K562 (cell line): ENCODE measurements at regions not wholly inside any gene's neighbourhood (a gene's known extent, or its start where the extent isn't known, plus 50 kb on each side); places are given as distances from the start of the nearest gene placed in this dataset.

Source experiments
- ATAC-seq: fragments of 200-7000 bp; cut with Tn5 transposase; 3 replicates; pipeline ENCODE4 v1.9.1; 2020; ENCODE audit warnings: moderate library complexity
- BruUV-seq: library from RNA; stranded (reverse); fragments of 400-500 nt; replicated peaks from 2 replicates; lab custom pipeline; 2021; lab: Mats Ljungman, UMichigan
- CTCF ChIA-PET: fragments of 300-600 bp; formaldehyde crosslinking; extraction: SDS; loops from one replicate; lab custom pipeline; 2021; ENCODE audit warnings: low intra/inter-chr PET ratio; lab: Yijun Ruan, JAX
- POLR2A ChIA-PET: fragments of 300-600, 350-650 bp; sonication (Branson Sonifier 250); formaldehyde crosslinking; extraction: SDS; loops from one replicate; lab custom pipeline; 2021; ENCODE audit warnings: antibody characterized with exemption, inconsistent platforms; lab: Yijun Ruan, JAX
- DNase-seq, 4 experiments: peaks; one replicate each; pipeline versions ENCODE4 v3.0.0 to v3.0.0-alpha.2; 2011 to 2018; ENCODE audit warnings: low spot score in 3 of 4, mixed read lengths in 3 of 4; ENCODE audit errors: extremely low read depth in 1 of 4
- FAIRE-seq: peaks from 2 replicates; lab custom pipeline; 2011; peaks lifted over from hg19 to GRCh38; lab: Jason Lieb, UNC
- H2AFZ ChIP-seq: 2 replicates; pipeline ENCODE4 v1.6.0; 2011; ENCODE audit warnings: low read depth, low read length, control low read depth, inconsistent platforms
- H3K27ac ChIP-seq: fragments of 200-600 bp; 3 replicates; pipeline ENCODE4 v1.8.0; 2011; ENCODE audit warnings: low read depth, mild to moderate bottlenecking, control low read depth, inconsistent platforms, low read length, moderate library complexity, mixed read lengths; ENCODE audit errors: extremely low read depth
- H3K27me3 ChIP-seq, 2 experiments: fragments of 300-600 bp in 1 of 2; 2 replicates in 1 of 2; 3 replicates in 1 of 2; pipeline versions ENCODE4 v1.6.0 to v1.8.0; 2011; ENCODE audit warnings: inconsistent platforms in 2 of 2, low read length in 2 of 2, mild to moderate bottlenecking in 1 of 2, mixed read lengths in 1 of 2, moderate library complexity in 1 of 2; ENCODE audit not compliant: control insufficient read depth in 2 of 2, insufficient read depth in 2 of 2
- H3K36me3 ChIP-seq: fragments of 300-600 bp; 3 replicates; pipeline ENCODE4 v1.8.0; 2011; ENCODE audit warnings: mild to moderate bottlenecking, low read length, inconsistent platforms; ENCODE audit not compliant: control insufficient read depth, insufficient read depth
- H3K4me1 ChIP-seq, 2 experiments: fragments of 200-600 bp in 1 of 2; replicated peaks in 1 of 2; 2 replicates in 1 of 2; 3 replicates in 1 of 2; pipeline versions ENCODE4 v1.5.1 to v1.8.0; 2011; ENCODE audit warnings: inconsistent platforms in 2 of 2, low read length in 2 of 2, mild to moderate bottlenecking in 1 of 2, mixed read lengths in 1 of 2, moderate library complexity in 1 of 2; ENCODE audit not compliant: control insufficient read depth in 2 of 2, insufficient read depth in 2 of 2
- H3K4me2 ChIP-seq: 2 replicates; pipeline ENCODE4 v1.6.1; 2011; ENCODE audit warnings: low read length, control low read depth, inconsistent platforms, mixed read lengths; ENCODE audit not compliant: insufficient read depth
- H3K4me3 ChIP-seq: fragments of 200-600 bp; sonication (generic), shearing (Covaris generic); 2 replicates; pipeline ENCODE4 v1.5.1; 2016; ENCODE audit warnings: control low read depth, inconsistent platforms
- H3K79me2 ChIP-seq: fragments of 200-600 bp; 3 replicates; pipeline ENCODE4 v1.8.0; 2011; ENCODE audit warnings: low read length, inconsistent platforms; ENCODE audit not compliant: control insufficient read depth, insufficient read depth
- H3K9ac ChIP-seq, 2 experiments: 2 replicates each; pipeline versions ENCODE4 v1.6.0 to v1.6.1; 2011; ENCODE audit warnings: low read depth in 2 of 2, low read length in 2 of 2, control low read depth in 1 of 2, inconsistent platforms in 1 of 2, mild to moderate bottlenecking in 1 of 2, mixed read lengths in 1 of 2; ENCODE audit not compliant: insufficient read depth in 1 of 2
- H3K9me1 ChIP-seq: one replicate; pipeline ENCODE4 v1.6.0; 2011; ENCODE audit warnings: inconsistent platforms, mild to moderate bottlenecking, low read length, moderate library complexity; ENCODE audit not compliant: control insufficient read depth, insufficient read depth
- H3K9me3 ChIP-seq: replicated peaks from 2 replicates; pipeline ENCODE4 v1.5.1; 2011; ENCODE audit warnings: low read depth, low read length, inconsistent platforms; ENCODE audit not compliant: control insufficient read depth, insufficient read depth
- H4K20me1 ChIP-seq: replicated peaks from 2 replicates; pipeline ENCODE4 v1.6.1; 2011; ENCODE audit warnings: low read length, inconsistent platforms, mixed read lengths; ENCODE audit not compliant: control insufficient read depth, insufficient read depth
- ASH1L ChIP-seq: fragments of 450-650 bp; IDR thresholded peaks from 2 replicates; pipeline ENCODE4 v1.6.1; 2018; ENCODE audit warnings: borderline replicate concordance, mild to moderate bottlenecking, low read depth; ENCODE audit not compliant: partially characterized antibody
- CHD4 ChIP-seq: fragments of 200-600 bp; sonication (generic); IDR thresholded peaks from 3 replicates; pipeline ENCODE4 v1.6.1; 2012; ENCODE audit warnings: low read depth, mild to moderate bottlenecking, mixed read lengths, low read length, inconsistent platforms; ENCODE audit not compliant: insufficient read depth, insufficient replicate concordance, poor library complexity, severe bottlenecking
- CREBBP ChIP-seq: IDR thresholded peaks from one replicate; pipeline ENCODE4 v1.6.1; 2012; ENCODE audit warnings: low read depth, mild to moderate bottlenecking, control low read depth, inconsistent platforms, low read length
- GABPB1 ChIP-seq: sonication (generic); formaldehyde crosslinking; IDR thresholded peaks from 2 replicates; pipeline ENCODE4 v1.8.0; 2022; ENCODE audit warnings: mild to moderate bottlenecking, missing genetic modification reagents
- MAFK ChIP-seq: IDR thresholded peaks from 2 replicates; pipeline ENCODE4 v1.6.1; 2011; ENCODE audit warnings: low read length, improper control_type of control experiment
- RBM34 ChIP-seq: fragments of 200-400 bp; formaldehyde crosslinking; IDR thresholded peaks from 2 replicates; pipeline ENCODE4 v1.6.1; 2018; ENCODE audit warnings: low read length, borderline replicate concordance; ENCODE audit not compliant: insufficient read depth
- RFX7 ChIP-seq: fragments of 250-450 bp; sonication (Bioruptor Pico); IDR thresholded peaks from 2 replicates; pipeline ENCODE4 v1.5.1; 2021; ENCODE audit warnings: mild to moderate bottlenecking
- ZNF165 ChIP-seq: fragments of 250-450 bp; sonication (Bioruptor Pico); IDR thresholded peaks from 2 replicates; pipeline ENCODE4 v1.4.0; 2020; ENCODE audit warnings: borderline replicate concordance
- WGBS: fragments of 100-300 bp; shearing (Covaris generic); methylation state at CpG from one replicate; pipeline ENCODE4 v1.1.6; 2016; ENCODE audit warnings: low coverage, mixed read lengths; ENCODE audit not compliant: insufficient coverage; ENCODE audit errors: missing lambda C conversion rate; 5-methylcytosine and 5-hydroxymethylcytosine counted together
- in situ Hi-C: fragments of 300-500 bp; cut with MboI; formaldehyde crosslinking; loops from 4 replicates; pipeline ENCODE4 v1.15.0; 2018; ENCODE audit warnings: inconsistent platforms, mixed read lengths
- intact Hi-C: fragments of 100-400 bp; cut with micrococcal nuclease; formaldehyde crosslinking; loops from 2 replicates; pipeline ENCODE4 v1.14.2; 2022
- TF ChIP-seq, protein P1 (sequence below): fragments of 450-650 bp; formaldehyde crosslinking; IDR thresholded peaks from 2 replicates; pipeline ENCODE4 v1.4.0; 2022; ENCODE audit warnings: mild to moderate bottlenecking, moderate library complexity
- TF ChIP-seq, protein P2 (sequence below): fragments of 450-650 bp; IDR thresholded peaks from 2 replicates; pipeline ENCODE4 v1.6.1; 2016; ENCODE audit warnings: low read depth

DNA sequence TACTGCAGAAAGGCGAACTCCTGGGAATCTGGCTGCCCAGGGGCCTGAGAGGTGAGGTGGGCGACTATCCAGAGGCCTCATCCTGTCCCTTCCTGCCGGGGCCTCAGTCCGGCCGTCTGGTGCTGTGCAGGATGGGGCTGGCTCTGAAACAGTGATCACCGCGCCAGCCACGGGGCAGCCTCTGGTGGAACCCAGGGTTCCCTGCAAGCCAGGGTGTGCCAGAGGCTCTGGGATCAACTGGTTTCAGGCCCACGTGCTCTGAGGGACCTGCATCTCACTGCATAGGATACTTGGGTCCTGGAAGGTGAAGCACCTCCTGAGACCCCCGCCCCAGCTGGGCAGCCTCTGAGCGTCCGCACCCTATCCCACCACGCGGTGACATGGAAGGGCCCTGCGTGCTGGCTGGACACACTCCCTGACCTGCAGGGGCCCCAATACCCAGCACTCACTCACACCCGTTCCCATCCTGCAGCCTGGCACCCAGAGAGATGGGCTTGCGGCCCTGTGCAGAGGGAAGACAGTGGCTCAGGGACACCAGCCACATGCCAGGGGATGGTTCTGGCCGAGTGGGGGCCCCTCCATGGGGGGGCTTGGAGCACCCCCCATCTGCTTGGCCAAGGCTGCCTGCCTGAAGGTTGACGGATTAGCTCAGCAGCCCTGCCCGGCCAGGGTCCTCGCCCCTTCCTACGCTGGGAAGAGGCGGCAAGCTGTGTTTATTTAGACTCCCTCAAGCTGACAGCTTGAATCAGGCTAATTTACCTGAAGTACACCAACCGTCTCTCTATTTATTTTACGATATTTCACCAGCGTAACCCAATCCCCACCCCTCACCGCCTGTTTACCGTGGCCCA lies 64.3 kb upstream of the TTC34 start (continued):
- no peak for TF ChIP-seq CHD4

DNA sequence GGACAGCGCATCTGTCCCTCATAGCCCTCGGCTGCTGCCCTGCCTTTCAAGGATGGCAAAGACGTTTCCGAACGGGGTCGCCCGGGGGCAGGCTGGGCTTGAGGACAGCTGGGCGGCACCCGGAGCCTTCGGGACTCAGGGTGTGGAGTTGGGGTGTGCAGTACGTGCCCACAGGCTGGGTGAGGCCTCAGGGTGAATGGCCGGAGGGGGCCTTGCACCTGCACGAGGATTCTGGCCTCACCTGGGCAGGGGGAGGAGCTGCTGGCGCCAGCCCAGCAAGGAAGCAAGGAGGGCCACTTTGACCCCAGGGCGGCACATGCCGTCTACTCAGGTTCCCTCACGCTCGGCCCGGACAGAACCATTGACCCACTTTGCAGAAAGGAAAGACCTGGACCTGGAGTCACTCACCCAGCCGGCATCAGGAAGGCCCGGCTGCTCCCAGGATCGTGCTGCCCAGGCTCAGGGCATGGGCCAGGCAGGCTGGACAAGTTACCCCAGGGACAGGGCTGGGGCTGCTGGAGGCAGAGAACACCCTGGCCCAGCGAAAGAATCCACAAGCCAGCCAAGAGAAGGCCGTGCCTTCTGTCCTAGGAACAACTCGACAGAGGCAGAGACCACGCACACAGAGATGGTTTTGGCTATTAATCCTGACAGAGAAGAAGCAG lies 65.1 kb upstream of the TTC34 start:
- peaks cover 0 to 16% of the 10 kb centered on the region in 2 experiments; a peak in 2 of 5 replicates for H3K27me3 ChIP-seq
- ChIA-PET CTCF (no interaction called here), POLR2A (no interaction called here)
- H3K4me2 ChIP-seq = no peak overlapping the region
- H3K9me3 ChIP-seq = no peaks in the 10 kb centered on the region
- H3K4me3 ChIP-seq = no peak overlapping the region
- H3K9ac ChIP-seq = no peak overlapping the region
- no TSS peak for BruUV-seq
- H3K9me1 ChIP-seq = no peaks in the 10 kb centered on the region
- in situ Hi-C loops (no loop called here), intact Hi-C loops (no loop called here)
- no peaks in the 10 kb centered on the region for H4K20me1 ChIP-seq
- no peaks in the 10 kb centered on the region for H3K79me2 ChIP-seq
- FAIRE-seq (no peak), DNase-seq (no peak), ATAC-seq (no peak)
- H3K36me3 ChIP-seq = no peaks in the 10 kb centered on the region
- WGBS = 2% methylated on average over 24 of the region's 26 CpGs
- H3K27ac ChIP-seq = no peak overlapping the region
- H3K4me1 ChIP-seq = no peaks in the 10 kb centered on the region; a peak in 1 of 5 replicates
- H2AFZ ChIP-seq = no peak overlapping the region
- TF ChIP-seq ZNF165 (CRISPR knock-in tag) (no peak), CREBBP (no peak), GABPB1 (CRISPR knock-in tag) (no peak), ASH1L (no peak), RBM34 (no peak), RFX7 (CRISPR knock-in tag) (no peak), MAFK (no peak)
- TF ChIP-seq, protein P1, sequence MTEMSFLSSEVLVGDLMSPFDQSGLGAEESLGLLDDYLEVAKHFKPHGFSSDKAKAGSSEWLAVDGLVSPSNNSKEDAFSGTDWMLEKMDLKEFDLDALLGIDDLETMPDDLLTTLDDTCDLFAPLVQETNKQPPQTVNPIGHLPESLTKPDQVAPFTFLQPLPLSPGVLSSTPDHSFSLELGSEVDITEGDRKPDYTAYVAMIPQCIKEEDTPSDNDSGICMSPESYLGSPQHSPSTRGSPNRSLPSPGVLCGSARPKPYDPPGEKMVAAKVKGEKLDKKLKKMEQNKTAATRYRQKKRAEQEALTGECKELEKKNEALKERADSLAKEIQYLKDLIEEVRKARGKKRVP (CRISPR knock-in tag) = no peak
- TF ChIP-seq, protein P2, sequence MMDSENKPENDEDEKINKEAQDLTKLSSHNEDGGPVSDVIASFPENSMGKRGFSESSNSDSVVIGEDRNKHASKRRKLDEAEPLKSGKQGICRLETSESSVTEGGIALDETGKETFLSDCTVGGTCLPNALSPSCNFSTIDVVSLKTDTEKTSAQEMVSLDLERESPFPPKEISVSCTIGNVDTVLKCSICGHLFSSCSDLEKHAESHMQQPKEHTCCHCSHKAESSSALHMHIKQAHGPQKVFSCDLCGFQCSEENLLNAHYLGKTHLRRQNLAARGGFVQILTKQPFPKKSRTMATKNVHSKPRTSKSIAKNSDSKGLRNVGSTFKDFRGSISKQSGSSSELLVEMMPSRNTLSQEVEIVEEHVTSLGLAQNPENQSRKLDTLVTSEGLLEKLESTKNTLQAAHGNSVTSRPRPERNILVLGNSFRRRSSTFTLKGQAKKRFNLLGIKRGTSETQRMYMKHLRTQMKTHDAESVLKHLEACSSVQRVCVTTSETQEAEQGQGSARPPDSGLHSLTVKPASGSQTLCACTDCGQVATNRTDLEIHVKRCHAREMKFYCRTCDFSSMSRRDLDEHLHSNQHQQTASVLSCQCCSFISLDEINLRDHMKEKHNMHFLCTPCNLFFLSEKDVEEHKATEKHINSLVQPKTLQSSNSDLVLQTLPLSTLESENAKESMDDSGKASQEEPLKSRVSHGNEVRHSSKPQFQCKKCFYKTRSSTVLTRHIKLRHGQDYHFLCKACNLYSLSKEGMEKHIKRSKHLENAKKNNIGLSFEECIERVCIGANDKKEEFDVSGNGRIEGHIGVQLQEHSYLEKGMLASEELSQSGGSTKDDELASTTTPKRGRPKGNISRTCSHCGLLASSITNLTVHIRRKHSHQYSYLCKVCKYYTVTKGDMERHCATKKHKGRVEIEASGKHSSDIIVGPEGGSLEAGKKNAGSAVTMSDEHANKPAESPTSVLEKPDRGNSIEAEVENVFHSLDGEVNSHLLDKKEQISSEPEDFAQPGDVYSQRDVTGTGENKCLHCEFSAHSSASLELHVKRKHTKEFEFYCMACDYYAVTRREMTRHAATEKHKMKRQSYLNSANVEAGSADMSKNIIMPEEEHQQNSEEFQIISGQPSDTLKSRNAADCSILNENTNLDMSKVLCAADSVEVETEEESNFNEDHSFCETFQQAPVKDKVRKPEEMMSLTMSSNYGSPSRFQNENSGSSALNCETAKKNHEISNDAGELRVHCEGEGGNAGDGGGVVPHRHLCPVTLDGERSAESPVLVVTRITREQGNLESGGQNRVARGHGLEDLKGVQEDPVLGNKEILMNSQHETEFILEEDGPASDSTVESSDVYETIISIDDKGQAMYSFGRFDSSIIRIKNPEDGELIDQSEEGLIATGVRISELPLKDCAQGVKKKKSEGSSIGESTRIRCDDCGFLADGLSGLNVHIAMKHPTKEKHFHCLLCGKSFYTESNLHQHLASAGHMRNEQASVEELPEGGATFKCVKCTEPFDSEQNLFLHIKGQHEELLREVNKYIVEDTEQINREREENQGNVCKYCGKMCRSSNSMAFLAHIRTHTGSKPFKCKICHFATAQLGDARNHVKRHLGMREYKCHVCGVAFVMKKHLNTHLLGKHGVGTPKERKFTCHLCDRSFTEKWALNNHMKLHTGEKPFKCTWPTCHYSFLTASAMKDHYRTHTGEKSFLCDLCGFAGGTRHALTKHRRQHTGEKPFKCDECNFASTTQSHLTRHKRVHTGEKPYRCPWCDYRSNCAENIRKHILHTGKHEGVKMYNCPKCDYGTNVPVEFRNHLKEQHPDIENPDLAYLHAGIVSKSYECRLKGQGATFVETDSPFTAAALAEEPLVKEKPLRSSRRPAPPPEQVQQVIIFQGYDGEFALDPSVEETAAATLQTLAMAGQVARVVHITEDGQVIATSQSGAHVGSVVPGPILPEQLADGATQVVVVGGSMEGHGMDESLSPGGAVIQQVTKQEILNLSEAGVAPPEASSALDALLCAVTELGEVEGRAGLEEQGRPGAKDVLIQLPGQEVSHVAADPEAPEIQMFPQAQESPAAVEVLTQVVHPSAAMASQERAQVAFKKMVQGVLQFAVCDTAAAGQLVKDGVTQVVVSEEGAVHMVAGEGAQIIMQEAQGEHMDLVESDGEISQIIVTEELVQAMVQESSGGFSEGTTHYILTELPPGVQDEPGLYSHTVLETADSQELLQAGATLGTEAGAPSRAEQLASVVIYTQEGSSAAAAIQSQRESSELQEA = no peak
